WTC11 (cell line): ENCODE measurements at regions not wholly inside any gene's neighbourhood (a gene's known extent, or its start where the extent isn't known, plus 50 kb on each side); places are given as distances from the start of the nearest gene placed in this dataset.

Source experiments
- ATAC-seq: fragments of 200-7000 bp; cut with Tn5 transposase; 2 replicates; pipeline ENCODE4 v1.10.0; 2021; ENCODE audit warnings: mild to moderate bottlenecking, moderate library complexity
- CTCF ChIA-PET: fragments of 300-600 bp; sonication (Branson Sonifier 250); formaldehyde crosslinking; loops from one replicate; lab custom pipeline; 2021; ENCODE audit warnings: antibody characterized with exemption; lab: Charles Lee
- POLR2A ChIA-PET: fragments of 350-600 bp; sonication (Branson Sonifier 250); formaldehyde crosslinking; loops from one replicate; lab custom pipeline; 2021; ENCODE audit warnings: antibody characterized with exemption; lab: Charles Lee
- DNase-seq: peaks from one replicate; pipeline ENCODE4 v3.0.0; 2021; ENCODE audit warnings: low spot score
- H3K27ac Mint-ChIP-seq: 2 replicates; pipeline ENCODE4 v1.8.0; 2021; ENCODE audit warnings: mixed read lengths
- H3K27me3 Mint-ChIP-seq: 2 replicates; pipeline ENCODE4 v1.8.0; 2021; ENCODE audit warnings: low read depth, mild to moderate bottlenecking, moderate library complexity, mixed read lengths
- H3K36me3 Mint-ChIP-seq: 2 replicates; pipeline ENCODE4 v1.8.0; 2021; ENCODE audit warnings: mixed read lengths
- H3K4me1 Mint-ChIP-seq: 2 replicates; pipeline ENCODE4 v1.8.0; 2022; ENCODE audit warnings: mixed read lengths
- H3K4me3 Mint-ChIP-seq: 2 replicates; pipeline ENCODE4 v1.8.0; 2021; ENCODE audit warnings: mild to moderate bottlenecking, moderate library complexity, mixed read lengths
- H3K9me3 Mint-ChIP-seq: 2 replicates; pipeline ENCODE4 v1.8.0; 2021; ENCODE audit warnings: mixed read lengths
- ATF2 ChIP-seq: sonication (generic); formaldehyde crosslinking; IDR thresholded peaks from 2 replicates; pipeline ENCODE4 v1.8.1; 2022; ENCODE audit warnings: low read depth, missing genetic modification reagents, borderline replicate concordance
- CBFB ChIP-seq: sonication (generic); formaldehyde crosslinking; IDR thresholded peaks from 2 replicates; pipeline ENCODE4 v1.8.1; 2022; ENCODE audit warnings: mild to moderate bottlenecking, low read depth, missing genetic modification reagents
- CREM ChIP-seq: sonication (generic); formaldehyde crosslinking; IDR thresholded peaks from 2 replicates; pipeline ENCODE4 v1.8.1; 2022; ENCODE audit warnings: mild to moderate bottlenecking, missing genetic modification reagents, moderate library complexity
- ELF4 ChIP-seq: sonication (generic); formaldehyde crosslinking; IDR thresholded peaks from 2 replicates; pipeline ENCODE4 v1.8.1; 2022; ENCODE audit warnings: low read depth, mild to moderate bottlenecking, moderate library complexity, missing genetic modification reagents
- ESRRA ChIP-seq: sonication (generic); formaldehyde crosslinking; IDR thresholded peaks from 2 replicates; pipeline ENCODE4 v1.8.1; 2022; ENCODE audit warnings: mild to moderate bottlenecking, missing genetic modification reagents, borderline replicate concordance
- FOXJ3 ChIP-seq: sonication (generic); formaldehyde crosslinking; IDR thresholded peaks from 2 replicates; pipeline ENCODE4 v1.9.0; 2021; ENCODE audit warnings: missing genetic modification reagents, mild to moderate bottlenecking, borderline replicate concordance
- FOXP4 ChIP-seq: sonication (generic); formaldehyde crosslinking; IDR thresholded peaks from 2 replicates; pipeline ENCODE4 v1.8.0; 2022; ENCODE audit warnings: mild to moderate bottlenecking, missing genetic modification reagents
- KAT7 ChIP-seq: sonication (generic); formaldehyde crosslinking; IDR thresholded peaks from 2 replicates; pipeline ENCODE4 v1.8.1; 2023; ENCODE audit warnings: missing genetic modification reagents, mild to moderate bottlenecking, borderline replicate concordance
- MLX ChIP-seq: sonication (generic); formaldehyde crosslinking; IDR thresholded peaks from 2 replicates; pipeline ENCODE4 v1.8.1; 2023; ENCODE audit warnings: mild to moderate bottlenecking, missing genetic modification reagents, moderate library complexity
- MXD4 ChIP-seq: fragments of 250-450 bp; sonication (Bioruptor Pico); IDR thresholded peaks from 2 replicates; pipeline ENCODE4 v1.8.0; 2021; ENCODE audit warnings: mild to moderate bottlenecking, moderate library complexity, borderline replicate concordance
- MYBL2 ChIP-seq: sonication (generic); formaldehyde crosslinking; IDR thresholded peaks from 2 replicates; pipeline ENCODE4 v1.8.1; 2023; ENCODE audit warnings: mild to moderate bottlenecking, moderate library complexity, missing genetic modification reagents
- NR3C1 ChIP-seq: sonication (generic); formaldehyde crosslinking; conservative IDR thresholded peaks from 2 replicates; pipeline ENCODE4 v1.8.1; 2023; ENCODE audit warnings: low read depth, mild to moderate bottlenecking, missing genetic modification reagents
- SMAD4 ChIP-seq: sonication (generic); formaldehyde crosslinking; IDR thresholded peaks from 2 replicates; pipeline ENCODE4 v1.8.0; 2022; ENCODE audit warnings: mild to moderate bottlenecking, missing genetic modification reagents
- TEAD1 ChIP-seq: sonication (generic); formaldehyde crosslinking; IDR thresholded peaks from 2 replicates; pipeline ENCODE4 v1.8.0; 2022; ENCODE audit warnings: mild to moderate bottlenecking, missing genetic modification reagents
- ZNF219 ChIP-seq: sonication (generic); formaldehyde crosslinking; IDR thresholded peaks from 2 replicates; pipeline ENCODE4 v1.8.0; 2023; ENCODE audit warnings: missing genetic modification reagents, mild to moderate bottlenecking, borderline replicate concordance
- ZNF671 ChIP-seq: fragments of 250-450 bp; sonication (Bioruptor Pico); IDR thresholded peaks from 2 replicates; pipeline ENCODE4 v1.8.0; 2021; ENCODE audit warnings: mild to moderate bottlenecking
- TF ChIP-seq, protein P1 (sequence below): sonication (generic); formaldehyde crosslinking; IDR thresholded peaks from 2 replicates; pipeline ENCODE4 v1.8.0; 2022; ENCODE audit warnings: mild to moderate bottlenecking, missing genetic modification reagents
- TF ChIP-seq, protein P2 (sequence below): sonication (generic); formaldehyde crosslinking; IDR thresholded peaks from 2 replicates; pipeline ENCODE4 v1.8.1; 2022; ENCODE audit warnings: mild to moderate bottlenecking, missing genetic modification reagents, moderate library complexity, borderline replicate concordance
- TF ChIP-seq, protein P3 (sequence below): sonication (generic); formaldehyde crosslinking; IDR thresholded peaks from 2 replicates; pipeline ENCODE4 v1.8.0; 2023; ENCODE audit warnings: mild to moderate bottlenecking, missing genetic modification reagents
- TF ChIP-seq, protein P4 (sequence below): fragments of 250-450 bp; sonication (Bioruptor Pico); IDR thresholded peaks from 2 replicates; pipeline ENCODE4 v1.9.0; 2021; ENCODE audit warnings: mild to moderate bottlenecking
- TF ChIP-seq, protein P5 (sequence below): sonication (generic); formaldehyde crosslinking; IDR thresholded peaks from 2 replicates; pipeline ENCODE4 v1.8.1; 2022; ENCODE audit warnings: low read depth, mild to moderate bottlenecking, moderate library complexity, missing genetic modification reagents, borderline replicate concordance

DNA sequence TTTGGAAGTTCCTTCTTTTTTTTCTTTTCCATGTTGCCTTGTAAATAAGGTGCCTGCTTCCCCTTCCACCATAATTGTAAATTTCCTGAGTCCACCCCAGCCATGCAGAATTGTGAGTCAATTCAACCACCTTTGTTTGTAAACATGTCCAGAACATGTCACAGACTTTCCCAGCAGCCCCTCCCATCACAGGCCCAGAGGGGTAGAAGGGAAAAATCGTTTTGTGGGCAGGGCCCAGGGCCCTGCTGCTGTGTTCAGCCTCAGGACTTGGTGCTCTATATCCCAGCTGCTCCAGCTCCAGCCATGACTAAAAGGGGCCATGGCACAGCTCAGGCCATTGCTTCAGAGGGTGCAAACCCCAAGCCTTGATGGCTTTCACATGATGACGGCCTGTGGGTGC lies 384.6 kb upstream of the NCAM2 start (continued):
- no peak for TF ChIP-seq MYBL2 (CRISPR knock-in tag)

GRCh38 chr21:20617130-20617529 lies 381.1 kb upstream of the NCAM2 start:
- Mint-ChIP-seq H3K27ac (no peak overlapping the region), H3K36me3 (no peaks in the 10 kb centered on the region), H3K4me3 (no peak overlapping the region), H3K4me1 (peaks cover 6% of the 10 kb centered on the region), H3K9me3 (no peaks in the 10 kb centered on the region), H3K27me3 (peaks cover 93% of the 10 kb centered on the region)
- ATAC-seq: peak; percentile 90
- POLR2A ChIA-PET: no interaction called here
- CTCF ChIA-PET: no interaction called here
- no peak for DNase-seq
- TF ChIP-seq, protein P1, sequence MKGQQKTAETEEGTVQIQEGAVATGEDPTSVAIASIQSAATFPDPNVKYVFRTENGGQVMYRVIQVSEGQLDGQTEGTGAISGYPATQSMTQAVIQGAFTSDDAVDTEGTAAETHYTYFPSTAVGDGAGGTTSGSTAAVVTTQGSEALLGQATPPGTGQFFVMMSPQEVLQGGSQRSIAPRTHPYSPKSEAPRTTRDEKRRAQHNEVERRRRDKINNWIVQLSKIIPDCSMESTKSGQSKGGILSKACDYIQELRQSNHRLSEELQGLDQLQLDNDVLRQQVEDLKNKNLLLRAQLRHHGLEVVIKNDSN: peak; percentile 42; the same call in 1 of the 2 replicates
- TF ChIP-seq ESRRA (CRISPR knock-in tag): no peak
- TF ChIP-seq KAT7: no peak
- TF ChIP-seq MYBL2 (CRISPR knock-in tag): no peak
- no peak for TF ChIP-seq SMAD4
- TF ChIP-seq ELF4 (CRISPR knock-in tag): no peak
- no peak for TF ChIP-seq ATF2
- TF ChIP-seq NR3C1 (CRISPR knock-in tag): no peak
- no peak for TF ChIP-seq FOXJ3 (CRISPR knock-in tag)
- TF ChIP-seq, protein P2, sequence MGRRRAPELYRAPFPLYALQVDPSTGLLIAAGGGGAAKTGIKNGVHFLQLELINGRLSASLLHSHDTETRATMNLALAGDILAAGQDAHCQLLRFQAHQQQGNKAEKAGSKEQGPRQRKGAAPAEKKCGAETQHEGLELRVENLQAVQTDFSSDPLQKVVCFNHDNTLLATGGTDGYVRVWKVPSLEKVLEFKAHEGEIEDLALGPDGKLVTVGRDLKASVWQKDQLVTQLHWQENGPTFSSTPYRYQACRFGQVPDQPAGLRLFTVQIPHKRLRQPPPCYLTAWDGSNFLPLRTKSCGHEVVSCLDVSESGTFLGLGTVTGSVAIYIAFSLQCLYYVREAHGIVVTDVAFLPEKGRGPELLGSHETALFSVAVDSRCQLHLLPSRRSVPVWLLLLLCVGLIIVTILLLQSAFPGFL: no peak
- TF ChIP-seq, protein P3, sequence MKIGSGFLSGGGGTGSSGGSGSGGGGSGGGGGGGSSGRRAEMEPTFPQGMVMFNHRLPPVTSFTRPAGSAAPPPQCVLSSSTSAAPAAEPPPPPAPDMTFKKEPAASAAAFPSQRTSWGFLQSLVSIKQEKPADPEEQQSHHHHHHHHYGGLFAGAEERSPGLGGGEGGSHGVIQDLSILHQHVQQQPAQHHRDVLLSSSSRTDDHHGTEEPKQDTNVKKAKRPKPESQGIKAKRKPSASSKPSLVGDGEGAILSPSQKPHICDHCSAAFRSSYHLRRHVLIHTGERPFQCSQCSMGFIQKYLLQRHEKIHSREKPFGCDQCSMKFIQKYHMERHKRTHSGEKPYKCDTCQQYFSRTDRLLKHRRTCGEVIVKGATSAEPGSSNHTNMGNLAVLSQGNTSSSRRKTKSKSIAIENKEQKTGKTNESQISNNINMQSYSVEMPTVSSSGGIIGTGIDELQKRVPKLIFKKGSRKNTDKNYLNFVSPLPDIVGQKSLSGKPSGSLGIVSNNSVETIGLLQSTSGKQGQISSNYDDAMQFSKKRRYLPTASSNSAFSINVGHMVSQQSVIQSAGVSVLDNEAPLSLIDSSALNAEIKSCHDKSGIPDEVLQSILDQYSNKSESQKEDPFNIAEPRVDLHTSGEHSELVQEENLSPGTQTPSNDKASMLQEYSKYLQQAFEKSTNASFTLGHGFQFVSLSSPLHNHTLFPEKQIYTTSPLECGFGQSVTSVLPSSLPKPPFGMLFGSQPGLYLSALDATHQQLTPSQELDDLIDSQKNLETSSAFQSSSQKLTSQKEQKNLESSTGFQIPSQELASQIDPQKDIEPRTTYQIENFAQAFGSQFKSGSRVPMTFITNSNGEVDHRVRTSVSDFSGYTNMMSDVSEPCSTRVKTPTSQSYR (CRISPR knock-in tag): no peak
- TF ChIP-seq ZNF219: no peak
- no peak for TF ChIP-seq ZNF671 (CRISPR knock-in tag)
- TF ChIP-seq, protein P4, sequence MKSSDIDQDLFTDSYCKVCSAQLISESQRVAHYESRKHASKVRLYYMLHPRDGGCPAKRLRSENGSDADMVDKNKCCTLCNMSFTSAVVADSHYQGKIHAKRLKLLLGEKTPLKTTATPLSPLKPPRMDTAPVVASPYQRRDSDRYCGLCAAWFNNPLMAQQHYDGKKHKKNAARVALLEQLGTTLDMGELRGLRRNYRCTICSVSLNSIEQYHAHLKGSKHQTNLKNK (CRISPR knock-in tag): no peak
- TF ChIP-seq MXD4 (CRISPR knock-in tag): no peak
- TF ChIP-seq, protein P5, sequence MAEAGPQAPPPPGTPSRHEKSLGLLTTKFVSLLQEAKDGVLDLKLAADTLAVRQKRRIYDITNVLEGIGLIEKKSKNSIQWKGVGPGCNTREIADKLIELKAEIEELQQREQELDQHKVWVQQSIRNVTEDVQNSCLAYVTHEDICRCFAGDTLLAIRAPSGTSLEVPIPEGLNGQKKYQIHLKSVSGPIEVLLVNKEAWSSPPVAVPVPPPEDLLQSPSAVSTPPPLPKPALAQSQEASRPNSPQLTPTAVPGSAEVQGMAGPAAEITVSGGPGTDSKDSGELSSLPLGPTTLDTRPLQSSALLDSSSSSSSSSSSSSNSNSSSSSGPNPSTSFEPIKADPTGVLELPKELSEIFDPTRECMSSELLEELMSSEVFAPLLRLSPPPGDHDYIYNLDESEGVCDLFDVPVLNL (CRISPR knock-in tag): no peak
- TF ChIP-seq CBFB (CRISPR knock-in tag): no peak
- no peak for TF ChIP-seq MLX (CRISPR knock-in tag)
- peak; percentile 88; the same call in 1 of the 2 replicates for TF ChIP-seq FOXP4 (CRISPR knock-in tag)
- TF ChIP-seq TEAD1: peak; percentile 55; the same call in 1 of the 2 replicates
- TF ChIP-seq CREM (CRISPR knock-in tag): peak; percentile 43; the same call in 1 of the 2 replicates
